ENCODE measurements at regions not wholly inside any gene's neighbourhood (a gene's known extent, or its start where the extent isn't known, plus 50 kb on each side); places are given as distances from the start of the nearest gene placed in this dataset.

DNA sequence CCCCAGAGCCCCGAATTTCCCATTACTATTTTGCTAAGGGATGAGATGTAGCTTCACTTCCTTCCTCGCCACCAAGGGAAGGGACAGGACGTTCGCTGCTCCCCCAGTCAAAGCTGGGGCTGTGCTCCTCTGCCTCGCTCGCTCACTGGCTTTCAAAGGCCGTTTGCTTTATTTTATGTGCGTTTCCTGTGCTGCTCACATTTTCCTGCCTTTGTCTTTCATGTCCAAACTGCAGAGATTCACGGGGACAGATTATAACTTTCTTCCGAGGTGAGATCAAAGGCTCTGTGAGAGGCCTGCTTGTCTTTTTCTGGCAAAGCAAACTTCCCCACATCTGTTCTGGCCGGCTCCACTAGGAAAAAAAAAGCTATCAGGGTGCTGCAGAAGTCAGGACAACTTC is 76.0 kb upstream of the FZD10 start:
- Mint-ChIP-seq H3K9me3 (ENCODE audit: unreplicated experiment) (peaks cover 16% of the 10 kb centered on the region), H3K27ac (ENCODE audit: unreplicated experiment) (no peak overlapping the region), H3K4me1 (ENCODE audit: low read depth, unreplicated experiment) (no peaks in the 10 kb centered on the region), H3K27me3 (ENCODE audit: low read depth, unreplicated experiment) (no peaks in the 10 kb centered on the region), H3K4me3 (ENCODE audit: unreplicated experiment) (no peak overlapping the region), H3K36me3 (ENCODE audit: low read depth, unreplicated experiment) (no peaks in the 10 kb centered on the region)
- Histone ChIP-seq H3K9me3 (ENCODE audit: insufficient read depth, low read depth, low read length) (peaks cover 5% of the 10 kb centered on the region), H3K79me2 (ENCODE audit: insufficient read depth, low read length) (no peaks in the 10 kb centered on the region), H3K27ac (ENCODE audit: low read depth, low read length) (no peak overlapping the region), H3K4me3 (ENCODE audit: insufficient read depth, low read depth, low read length) (no peak overlapping the region), H4K20me1 (ENCODE audit: insufficient read depth, low read length) (no peaks in the 10 kb centered on the region), H2AFZ (ENCODE audit: low read depth, low read length) (no peak overlapping the region), H3K27me3 (ENCODE audit: insufficient read depth, low read length) (no peaks in the 10 kb centered on the region), H3K9ac (ENCODE audit: low read length) (no peak overlapping the region), H3K4me1 (ENCODE audit: insufficient read depth, low read length) (no peaks in the 10 kb centered on the region), H3K36me3 (ENCODE audit: insufficient read depth, low read length) (no peaks in the 10 kb centered on the region), H3K4me2 (ENCODE audit: low read length) (no peak overlapping the region)
- TF ChIP-seq, protein P1, sequence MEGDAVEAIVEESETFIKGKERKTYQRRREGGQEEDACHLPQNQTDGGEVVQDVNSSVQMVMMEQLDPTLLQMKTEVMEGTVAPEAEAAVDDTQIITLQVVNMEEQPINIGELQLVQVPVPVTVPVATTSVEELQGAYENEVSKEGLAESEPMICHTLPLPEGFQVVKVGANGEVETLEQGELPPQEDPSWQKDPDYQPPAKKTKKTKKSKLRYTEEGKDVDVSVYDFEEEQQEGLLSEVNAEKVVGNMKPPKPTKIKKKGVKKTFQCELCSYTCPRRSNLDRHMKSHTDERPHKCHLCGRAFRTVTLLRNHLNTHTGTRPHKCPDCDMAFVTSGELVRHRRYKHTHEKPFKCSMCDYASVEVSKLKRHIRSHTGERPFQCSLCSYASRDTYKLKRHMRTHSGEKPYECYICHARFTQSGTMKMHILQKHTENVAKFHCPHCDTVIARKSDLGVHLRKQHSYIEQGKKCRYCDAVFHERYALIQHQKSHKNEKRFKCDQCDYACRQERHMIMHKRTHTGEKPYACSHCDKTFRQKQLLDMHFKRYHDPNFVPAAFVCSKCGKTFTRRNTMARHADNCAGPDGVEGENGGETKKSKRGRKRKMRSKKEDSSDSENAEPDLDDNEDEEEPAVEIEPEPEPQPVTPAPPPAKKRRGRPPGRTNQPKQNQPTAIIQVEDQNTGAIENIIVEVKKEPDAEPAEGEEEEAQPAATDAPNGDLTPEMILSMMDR (IDR thresholded peaks at IDR 0.05; ENCODE audit: insufficient read depth, low read depth, low read length), result no peak
- no peak for TF ChIP-seq EZH2 (IDR thresholded peaks at IDR 0.05; ENCODE audit: insufficient read depth, low read length)
- DNase-seq (ENCODE audit: low read depth) (no peak), FAIRE-seq (no peak)

DNA sequence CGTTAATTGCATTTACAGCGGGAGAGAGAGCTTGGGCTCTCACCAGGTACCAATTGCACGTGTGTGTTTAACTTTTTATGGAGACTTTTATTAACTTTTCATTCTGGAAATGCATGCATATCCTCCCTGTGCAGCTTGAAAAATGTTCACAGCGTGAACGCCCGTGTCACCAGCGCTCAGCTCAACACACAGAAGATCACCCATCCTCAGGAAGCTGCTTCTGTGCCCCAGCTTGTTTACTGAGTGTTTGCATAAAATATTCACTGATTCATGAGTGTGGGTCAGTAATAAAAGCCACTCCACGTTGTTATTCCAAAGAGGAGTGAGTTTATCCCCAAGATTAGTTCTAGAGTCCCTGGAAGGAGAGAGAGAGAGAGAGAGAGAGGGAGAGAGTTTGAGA is 75.5 kb upstream of the FZD10 start:
- Histone ChIP-seq H3K4me1 (ENCODE audit: insufficient read depth, low read length) (no peaks in the 10 kb centered on the region), H3K4me2 (ENCODE audit: low read length) (no peak overlapping the region), H3K79me2 (ENCODE audit: insufficient read depth, low read length) (no peaks in the 10 kb centered on the region), H3K27me3 (ENCODE audit: insufficient read depth, low read length) (no peaks in the 10 kb centered on the region), H2AFZ (ENCODE audit: low read depth, low read length) (no peak overlapping the region), H4K20me1 (ENCODE audit: insufficient read depth, low read length) (no peaks in the 10 kb centered on the region), H3K4me3 (ENCODE audit: insufficient read depth, low read depth, low read length) (no peak overlapping the region), H3K9ac (ENCODE audit: low read length) (no peak overlapping the region), H3K36me3 (ENCODE audit: insufficient read depth, low read length) (no peaks in the 10 kb centered on the region), H3K27ac (ENCODE audit: low read depth, low read length) (no peak overlapping the region), H3K9me3 (ENCODE audit: insufficient read depth, low read depth, low read length) (peaks cover 9% of the 10 kb centered on the region)
- DNase-seq (ENCODE audit: low read depth) (no peak), FAIRE-seq (no peak)
- Mint-ChIP-seq H3K4me3 (ENCODE audit: unreplicated experiment) (no peak overlapping the region), H3K27me3 (ENCODE audit: low read depth, unreplicated experiment) (no peaks in the 10 kb centered on the region), H3K9me3 (ENCODE audit: unreplicated experiment) (peaks cover 17% of the 10 kb centered on the region), H3K27ac (ENCODE audit: unreplicated experiment) (no peak overlapping the region), H3K36me3 (ENCODE audit: low read depth, unreplicated experiment) (no peaks in the 10 kb centered on the region), H3K4me1 (ENCODE audit: low read depth, unreplicated experiment) (no peaks in the 10 kb centered on the region)
- TF ChIP-seq, protein P1 (IDR thresholded peaks at IDR 0.05; ENCODE audit: insufficient read depth, low read depth, low read length), result no peak
- TF ChIP-seq EZH2 (IDR thresholded peaks at IDR 0.05; ENCODE audit: insufficient read depth, low read length), result no peak

DNA sequence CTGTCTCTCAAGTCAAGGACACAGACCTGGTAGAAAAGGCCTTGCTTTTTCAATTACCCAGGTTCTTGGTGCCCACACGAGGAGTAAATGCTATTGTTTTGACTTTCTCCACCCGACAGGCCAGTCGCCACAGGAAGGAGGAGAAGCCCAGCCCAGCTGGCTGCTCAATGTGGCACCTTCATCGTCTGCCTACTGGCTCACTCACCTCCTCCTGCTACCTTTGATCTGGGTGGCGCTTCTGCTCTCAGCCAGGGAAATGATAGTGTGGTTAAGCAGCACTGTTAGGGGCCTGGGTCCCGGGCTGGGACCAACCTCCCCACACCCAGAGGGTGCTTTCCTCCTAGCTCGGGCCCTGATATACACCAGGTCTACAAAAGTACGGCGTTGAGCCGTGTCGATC is 75.0 kb upstream of the FZD10 start:
- no peak overlapping the region for H3K27ac Mint-ChIP-seq (ENCODE audit: unreplicated experiment)
- H2AFZ ChIP-seq (ENCODE audit: low read depth, low read length), result no peak overlapping the region
- no peak overlapping the region for H3K4me3 Mint-ChIP-seq (ENCODE audit: unreplicated experiment)
- H3K79me2 ChIP-seq (ENCODE audit: insufficient read depth, low read length), result no peaks in the 10 kb centered on the region
- H3K36me3 Mint-ChIP-seq (ENCODE audit: low read depth, unreplicated experiment), result no peaks in the 10 kb centered on the region
- H3K27ac ChIP-seq (ENCODE audit: low read depth, low read length), result no peak overlapping the region
- no peak for FAIRE-seq
- no peak overlapping the region for H3K4me3 ChIP-seq (ENCODE audit: insufficient read depth, low read depth, low read length)
- H3K9me3 Mint-ChIP-seq (ENCODE audit: unreplicated experiment), result peaks cover 17% of the 10 kb centered on the region
- H3K27me3 ChIP-seq (ENCODE audit: insufficient read depth, low read length), result no peaks in the 10 kb centered on the region
- no peaks in the 10 kb centered on the region for H3K27me3 Mint-ChIP-seq (ENCODE audit: low read depth, unreplicated experiment)
- no peak for DNase-seq (ENCODE audit: low read depth)
- no peaks in the 10 kb centered on the region for H4K20me1 ChIP-seq (ENCODE audit: insufficient read depth, low read length)
- H3K9ac ChIP-seq (ENCODE audit: low read length), result no peak overlapping the region
- H3K4me1 Mint-ChIP-seq (ENCODE audit: low read depth, unreplicated experiment), result no peaks in the 10 kb centered on the region
- TF ChIP-seq, protein P1 (IDR thresholded peaks at IDR 0.05; ENCODE audit: insufficient read depth, low read depth, low read length), result no peak
- no peak for TF ChIP-seq EZH2 (IDR thresholded peaks at IDR 0.05; ENCODE audit: insufficient read depth, low read length)
- H3K4me1 ChIP-seq (ENCODE audit: insufficient read depth, low read length), result no peaks in the 10 kb centered on the region
- no peaks in the 10 kb centered on the region for H3K36me3 ChIP-seq (ENCODE audit: insufficient read depth, low read length)
- peaks cover 13% of the 10 kb centered on the region for H3K9me3 ChIP-seq (ENCODE audit: insufficient read depth, low read depth, low read length)
- H3K4me2 ChIP-seq (ENCODE audit: low read length), result no peak overlapping the region
